ENCODE measurements at regions not wholly inside any gene's neighbourhood (a gene's known extent, or its start where the extent isn't known, plus 50 kb on each side); places are given as distances from the start of the nearest gene placed in this dataset.

GRCh38 chr15:60250316-60250715 lies 147.5 kb downstream of the ANXA2 start:
- Histone ChIP-seq H3K9me3 (no peaks in the 10 kb centered on the region), H3K36me3 (replicated peaks) (no peaks in the 10 kb centered on the region), H3K4me3 (no peak overlapping the region), H3K4me1 (no peaks in the 10 kb centered on the region), H3K27me3 (ENCODE audit: low read depth) (peaks cover 25% of the 10 kb centered on the region)
- no peak for DNase-seq (ENCODE audit: low spot score in 2 of 2)
- in situ Hi-C loops (cut with MboI; ENCODE audit: low sequenced_read_pairs) = no loop called here

- no peak overlapping the region for H3K4me3 ChIP-seq
- no peak for DNase-seq (ENCODE audit: low spot score in 2 of 2)
- H3K36me3 ChIP-seq (replicated peaks) = no peaks in the 10 kb centered on the region
- peaks cover 25% of the 10 kb centered on the region for H3K27me3 ChIP-seq (ENCODE audit: low read depth)
- no peaks in the 10 kb centered on the region for H3K9me3 ChIP-seq
- in situ Hi-C loops (cut with MboI; ENCODE audit: low sequenced_read_pairs) = no loop called here
- no peaks in the 10 kb centered on the region for H3K4me1 ChIP-seq
These were observed 146.3 kb downstream of the ANXA2 start for GRCh38 chr15:60251300-60252070.

GRCh38 chr15:60254416-60254815 lies 143.4 kb downstream of the ANXA2 start:
- no peaks in the 10 kb centered on the region for H3K4me1 ChIP-seq
- in situ Hi-C loops (cut with MboI; ENCODE audit: low sequenced_read_pairs) = no loop called here
- H3K36me3 ChIP-seq (replicated peaks) = no peaks in the 10 kb centered on the region
- H3K9me3 ChIP-seq = no peaks in the 10 kb centered on the region
- DNase-seq (ENCODE audit: low spot score in 2 of 2) = no peak
- H3K4me3 ChIP-seq = no peak overlapping the region
- peaks cover 17% of the 10 kb centered on the region; the same call in 1 of the 2 replicates for H3K27me3 ChIP-seq (ENCODE audit: low read depth)

DNA sequence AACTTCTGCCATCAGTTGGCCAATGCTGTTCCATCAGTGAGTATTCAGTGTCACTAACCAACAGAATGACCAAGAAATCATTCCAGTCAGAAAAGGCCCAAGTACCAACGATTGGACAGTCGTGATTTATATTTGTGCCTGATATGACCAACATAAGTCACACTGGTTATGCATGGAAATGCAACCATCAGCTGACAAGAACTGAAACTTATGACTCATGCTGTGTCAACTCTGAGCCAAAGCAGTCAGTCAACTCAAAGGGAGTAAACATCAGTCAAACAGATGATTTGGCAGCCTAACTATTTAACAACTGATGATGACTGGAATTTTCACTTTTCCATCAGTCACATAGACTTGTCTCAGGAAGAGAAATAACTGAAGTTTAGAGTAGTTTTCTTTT lies 142.4 kb downstream of the ANXA2 start:
- in situ Hi-C loops (cut with MboI; ENCODE audit: low sequenced_read_pairs) = no loop called here
- H3K36me3 ChIP-seq (replicated peaks) = no peaks in the 10 kb centered on the region
- no peak for DNase-seq (ENCODE audit: low spot score in 2 of 2)

DNA sequence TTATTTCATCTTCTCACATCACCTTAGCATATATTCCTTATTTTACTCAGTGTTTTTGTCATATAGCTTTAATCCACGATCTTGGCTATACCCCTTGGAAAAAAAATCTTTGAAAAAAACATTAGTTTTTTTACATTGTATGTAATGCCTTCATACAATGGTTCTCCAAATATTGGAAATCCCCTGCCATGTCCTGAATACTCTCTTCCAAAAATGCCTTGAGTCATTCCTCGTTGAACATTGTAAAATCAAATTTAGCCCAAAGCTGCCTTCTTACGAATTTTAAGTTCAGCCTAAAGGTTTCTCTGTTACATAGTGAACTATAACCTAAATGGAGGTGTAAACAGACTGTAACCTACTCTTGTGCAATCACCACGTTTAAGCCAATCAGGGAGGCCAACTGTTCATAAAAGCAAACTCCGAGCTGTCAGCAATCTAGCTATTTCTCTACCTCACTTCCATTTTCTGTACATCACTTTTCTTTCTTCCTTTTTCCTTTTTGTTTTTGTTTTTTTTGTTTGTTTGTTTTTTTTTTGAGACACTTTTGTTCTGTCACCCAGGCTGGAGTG lies 140.1 kb downstream of the ANXA2 start:
- DNase-seq (ENCODE audit: low spot score in 2 of 2) = no peak
- H3K4me1 ChIP-seq = no peaks in the 10 kb centered on the region
- H3K4me3 ChIP-seq = no peak overlapping the region
- peaks cover 8% of the 10 kb centered on the region; the same call in 1 of the 2 replicates for H3K27me3 ChIP-seq (ENCODE audit: low read depth)
- H3K36me3 ChIP-seq (replicated peaks) = no peaks in the 10 kb centered on the region
- H3K9me3 ChIP-seq = no peaks in the 10 kb centered on the region
- in situ Hi-C loops (cut with MboI; ENCODE audit: low sequenced_read_pairs) = no loop called here

More for the DNA sequence above, 142.4 kb downstream of the ANXA2 start:
- Histone ChIP-seq H3K4me3 (no peak overlapping the region), H3K4me1 (no peaks in the 10 kb centered on the region), H3K9me3 (no peaks in the 10 kb centered on the region), H3K27me3 (ENCODE audit: low read depth) (peaks cover 15% of the 10 kb centered on the region; the same call in 1 of the 2 replicates)

GRCh38 chr15:60259469-60259868 lies 138.3 kb downstream of the ANXA2 start:
- no peaks in the 10 kb centered on the region for H3K9me3 ChIP-seq
- H3K36me3 ChIP-seq (replicated peaks) = no peaks in the 10 kb centered on the region
- no peaks in the 10 kb centered on the region for H3K4me1 ChIP-seq
- DNase-seq (ENCODE audit: low spot score in 2 of 2) = no peak
- H3K4me3 ChIP-seq = no peak overlapping the region
- H3K27me3 ChIP-seq (ENCODE audit: low read depth) = peaks cover 4% of the 10 kb centered on the region; the same call in 1 of the 2 replicates
- in situ Hi-C loops (cut with MboI; ENCODE audit: low sequenced_read_pairs) = no loop called here

- H3K4me3 ChIP-seq = no peak overlapping the region
- H3K36me3 ChIP-seq (replicated peaks) = no peaks in the 10 kb centered on the region
- no peaks in the 10 kb centered on the region for H3K4me1 ChIP-seq
- H3K27me3 ChIP-seq (ENCODE audit: low read depth) = peaks cover 10% of the 10 kb centered on the region
- no peaks in the 10 kb centered on the region for H3K9me3 ChIP-seq
- no peak for DNase-seq (ENCODE audit: low spot score in 2 of 2)
- in situ Hi-C loops (cut with MboI; ENCODE audit: low sequenced_read_pairs) = no loop called here
These were observed 133.7 kb downstream of the ANXA2 start for GRCh38 chr15:60264088-60264487.

GRCh38 chr15:60264566-60264965 lies 133.2 kb downstream of the ANXA2 start:
- Histone ChIP-seq H3K4me1 (no peaks in the 10 kb centered on the region), H3K27me3 (ENCODE audit: low read depth) (peaks cover 8% of the 10 kb centered on the region), H3K36me3 (replicated peaks) (no peaks in the 10 kb centered on the region), H3K4me3 (no peak overlapping the region), H3K9me3 (no peaks in the 10 kb centered on the region)
- in situ Hi-C loops (cut with MboI; ENCODE audit: low sequenced_read_pairs) = no loop called here
- no peak for DNase-seq (ENCODE audit: low spot score in 2 of 2)

- Histone ChIP-seq H3K27me3 (ENCODE audit: low read depth) (peaks cover 8% of the 10 kb centered on the region), H3K4me3 (no peak overlapping the region), H3K4me1 (no peaks in the 10 kb centered on the region), H3K9me3 (no peaks in the 10 kb centered on the region), H3K36me3 (replicated peaks) (no peaks in the 10 kb centered on the region)
- in situ Hi-C loops (cut with MboI; ENCODE audit: low sequenced_read_pairs) = no loop called here
- DNase-seq (ENCODE audit: low spot score in 2 of 2) = no peak
These were observed 132.7 kb downstream of the ANXA2 start for GRCh38 chr15:60265057-60265456.

DNA sequence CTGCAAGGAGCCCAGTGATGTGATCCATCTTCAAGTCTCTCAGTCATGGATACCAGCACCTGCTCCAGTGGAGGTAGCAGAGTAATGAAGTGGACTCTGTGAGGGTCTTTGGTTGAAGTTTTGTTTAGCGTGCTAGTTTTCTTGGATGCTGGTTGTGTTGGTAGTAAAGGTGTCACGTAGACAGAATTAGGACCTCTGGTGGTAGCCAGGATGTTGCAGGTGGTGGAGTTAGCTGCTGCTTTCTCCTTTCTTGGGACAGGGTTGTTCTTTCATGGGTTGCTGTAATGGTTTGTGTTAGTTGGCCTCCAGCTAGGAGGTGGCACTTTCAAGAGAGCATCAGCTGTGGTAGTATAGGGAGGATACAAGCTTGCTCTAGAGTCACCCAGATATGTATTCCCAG lies 125.2 kb downstream of the ANXA2 start:
- Histone ChIP-seq H3K4me3 (no peak overlapping the region), H3K4me1 (no peaks in the 10 kb centered on the region), H3K27me3 (ENCODE audit: low read depth) (peaks cover 3% of the 10 kb centered on the region), H3K36me3 (replicated peaks) (no peaks in the 10 kb centered on the region), H3K9me3 (peaks cover 2% of the 10 kb centered on the region; the same call in 1 of the 2 replicates)
- in situ Hi-C loops (cut with MboI; ENCODE audit: low sequenced_read_pairs) = no loop called here
- DNase-seq (ENCODE audit: low spot score in 2 of 2) = no peak

GRCh38 chr15:60275624-60276023 lies 122.2 kb downstream of the ANXA2 start:
- Histone ChIP-seq H3K4me3 (no peak overlapping the region), H3K9me3 (peaks cover 2% of the 10 kb centered on the region; the same call in 1 of the 2 replicates), H3K4me1 (no peaks in the 10 kb centered on the region), H3K36me3 (replicated peaks) (no peaks in the 10 kb centered on the region), H3K27me3 (ENCODE audit: low read depth) (no peaks in the 10 kb centered on the region)
- no peak for DNase-seq (ENCODE audit: low spot score in 2 of 2)
- in situ Hi-C loops (cut with MboI; ENCODE audit: low sequenced_read_pairs) = no loop called here

DNA sequence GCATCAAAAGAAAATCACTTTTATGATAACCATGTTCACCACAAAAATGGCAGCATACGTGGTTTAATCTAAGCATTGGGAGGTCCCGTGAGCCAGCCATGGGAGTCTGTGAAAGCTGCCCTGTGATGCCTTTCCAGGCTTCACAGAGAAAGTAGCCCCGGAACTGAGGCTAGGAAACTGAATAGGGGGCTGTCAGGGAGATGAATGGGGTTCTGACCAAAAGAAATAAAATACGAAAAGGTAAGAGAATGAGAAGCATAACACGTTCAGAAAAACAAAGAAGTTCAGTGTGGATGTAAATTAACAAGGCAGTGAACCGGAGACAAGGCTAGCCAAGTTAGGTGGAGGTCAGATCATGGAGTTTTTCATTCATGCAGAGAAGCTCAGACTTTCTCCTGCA lies 118.9 kb downstream of the ANXA2 start:
- Histone ChIP-seq H3K4me1 (no peaks in the 10 kb centered on the region), H3K9me3 (peaks cover 2% of the 10 kb centered on the region; the same call in 1 of the 2 replicates), H3K36me3 (replicated peaks) (no peaks in the 10 kb centered on the region), H3K27me3 (ENCODE audit: low read depth) (peaks cover 12% of the 10 kb centered on the region), H3K4me3 (no peak overlapping the region)
- in situ Hi-C loops (cut with MboI; ENCODE audit: low sequenced_read_pairs) = no loop called here
- no peak for DNase-seq (ENCODE audit: low spot score in 2 of 2)

DNA sequence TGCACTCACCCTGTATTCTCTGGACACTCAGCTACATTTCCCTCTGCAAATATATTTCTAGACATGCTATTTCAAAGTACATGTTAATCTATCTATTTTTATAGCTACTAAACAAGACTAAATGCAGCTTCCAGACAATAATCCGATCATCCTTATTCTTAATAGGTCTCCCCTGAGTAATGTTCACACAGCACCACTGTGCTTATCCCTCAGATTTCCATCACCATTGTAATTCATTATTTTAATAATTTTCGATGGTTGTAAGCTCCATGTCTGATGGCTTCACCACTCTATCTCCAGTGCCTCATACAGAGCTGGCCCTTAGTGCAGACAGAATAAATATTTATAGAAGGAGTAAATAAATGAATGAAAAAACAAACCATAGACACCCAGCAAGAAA lies 117.5 kb downstream of the ANXA2 start:
- DNase-seq (ENCODE audit: low spot score in 2 of 2) = no peak
- Histone ChIP-seq H3K4me1 (no peaks in the 10 kb centered on the region), H3K9me3 (peaks cover 1% of the 10 kb centered on the region; the same call in 1 of the 2 replicates), H3K4me3 (no peak overlapping the region), H3K27me3 (ENCODE audit: low read depth) (peaks cover 15% of the 10 kb centered on the region), H3K36me3 (replicated peaks) (no peaks in the 10 kb centered on the region)
- in situ Hi-C loops (cut with MboI; ENCODE audit: low sequenced_read_pairs) = no loop called here

GRCh38 chr15:60283936-60284335 lies 113.8 kb downstream of the ANXA2 start:
- no peaks in the 10 kb centered on the region for H3K9me3 ChIP-seq
- no peak overlapping the region for H3K4me3 ChIP-seq
- in situ Hi-C loops (cut with MboI; ENCODE audit: low sequenced_read_pairs) = no loop called here
- no peaks in the 10 kb centered on the region for H3K4me1 ChIP-seq
- peaks cover 15% of the 10 kb centered on the region for H3K27me3 ChIP-seq (ENCODE audit: low read depth)
- H3K36me3 ChIP-seq (replicated peaks) = no peaks in the 10 kb centered on the region
- DNase-seq (ENCODE audit: low spot score in 2 of 2) = no peak

All from HAP-1 (cell line).